ENCODE measurements at regions not wholly inside any gene's neighbourhood (a gene's known extent, or its start where the extent isn't known, plus 50 kb on each side); places are given as distances from the start of the nearest gene placed in this dataset.

DNA sequence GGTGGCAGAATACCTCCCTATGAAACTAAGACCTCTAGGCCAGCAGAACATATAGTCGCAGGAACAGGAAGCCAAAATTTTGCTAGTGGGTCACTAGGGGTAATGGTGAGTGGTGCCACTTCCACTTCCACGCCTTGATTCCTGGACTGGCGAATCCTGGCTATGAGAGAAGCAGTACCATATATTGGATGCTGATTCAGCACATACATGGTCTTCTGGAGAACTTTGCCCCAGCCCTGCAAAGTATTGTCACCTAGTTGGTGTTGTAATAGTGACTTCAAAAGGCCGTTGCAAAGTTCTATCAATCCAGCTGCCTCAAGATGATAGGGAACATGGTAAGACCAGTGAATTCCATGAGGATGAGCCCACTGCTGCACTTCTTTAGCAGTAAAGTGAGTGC is 769.8 kb upstream of the GYPC start:
- TF ChIP-seq, protein P1, sequence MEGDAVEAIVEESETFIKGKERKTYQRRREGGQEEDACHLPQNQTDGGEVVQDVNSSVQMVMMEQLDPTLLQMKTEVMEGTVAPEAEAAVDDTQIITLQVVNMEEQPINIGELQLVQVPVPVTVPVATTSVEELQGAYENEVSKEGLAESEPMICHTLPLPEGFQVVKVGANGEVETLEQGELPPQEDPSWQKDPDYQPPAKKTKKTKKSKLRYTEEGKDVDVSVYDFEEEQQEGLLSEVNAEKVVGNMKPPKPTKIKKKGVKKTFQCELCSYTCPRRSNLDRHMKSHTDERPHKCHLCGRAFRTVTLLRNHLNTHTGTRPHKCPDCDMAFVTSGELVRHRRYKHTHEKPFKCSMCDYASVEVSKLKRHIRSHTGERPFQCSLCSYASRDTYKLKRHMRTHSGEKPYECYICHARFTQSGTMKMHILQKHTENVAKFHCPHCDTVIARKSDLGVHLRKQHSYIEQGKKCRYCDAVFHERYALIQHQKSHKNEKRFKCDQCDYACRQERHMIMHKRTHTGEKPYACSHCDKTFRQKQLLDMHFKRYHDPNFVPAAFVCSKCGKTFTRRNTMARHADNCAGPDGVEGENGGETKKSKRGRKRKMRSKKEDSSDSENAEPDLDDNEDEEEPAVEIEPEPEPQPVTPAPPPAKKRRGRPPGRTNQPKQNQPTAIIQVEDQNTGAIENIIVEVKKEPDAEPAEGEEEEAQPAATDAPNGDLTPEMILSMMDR (IDR thresholded peaks at IDR 0.05), result no peak
- H3K9me3 Mint-ChIP-seq, result peaks cover 59% of the 10 kb centered on the region
- no peaks in the 10 kb centered on the region for H3K4me1 Mint-ChIP-seq (ENCODE audit: low read depth)

DNA sequence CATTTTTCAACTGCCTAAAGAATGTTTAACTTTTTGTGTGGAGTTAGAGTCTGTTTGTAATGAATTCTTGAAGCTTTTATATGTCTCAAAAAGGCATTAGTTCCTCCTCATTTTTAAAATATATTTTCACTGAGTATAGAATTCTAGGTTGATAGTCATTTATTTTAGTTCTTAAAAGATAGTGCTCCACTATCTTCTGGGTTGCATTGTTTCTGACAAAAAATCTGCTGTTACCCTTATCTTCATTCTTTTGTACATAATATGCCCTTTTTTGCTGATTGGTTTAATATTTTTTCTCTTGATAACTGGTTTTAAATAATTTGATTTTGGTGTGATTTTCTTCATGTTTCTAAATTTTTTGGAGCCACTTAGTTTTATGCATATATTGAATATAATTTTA is 754.7 kb upstream of the GYPC start:
- H3K4me1 Mint-ChIP-seq (ENCODE audit: low read depth), result no peaks in the 10 kb centered on the region
- H3K27me3 Mint-ChIP-seq (ENCODE audit: insufficient read depth), result no peaks in the 10 kb centered on the region
- peaks cover 48% of the 10 kb centered on the region for H3K9me3 Mint-ChIP-seq
- TF ChIP-seq, protein P1 (IDR thresholded peaks at IDR 0.05), result no peak
- H3K4me3 Mint-ChIP-seq, result no peak overlapping the region
- H3K36me3 Mint-ChIP-seq (ENCODE audit: low read depth), result no peaks in the 10 kb centered on the region; the same call in 1 of the 2 replicates
- no peak overlapping the region for H3K27ac Mint-ChIP-seq
- no peak for DNase-seq

More for the DNA sequence above, 769.8 kb upstream of the GYPC start:
- no peak for DNase-seq
- Mint-ChIP-seq H3K4me3 (no peak overlapping the region), H3K27me3 (ENCODE audit: insufficient read depth) (no peaks in the 10 kb centered on the region), H3K27ac (no peak overlapping the region), H3K36me3 (ENCODE audit: low read depth) (no peaks in the 10 kb centered on the region)

DNA sequence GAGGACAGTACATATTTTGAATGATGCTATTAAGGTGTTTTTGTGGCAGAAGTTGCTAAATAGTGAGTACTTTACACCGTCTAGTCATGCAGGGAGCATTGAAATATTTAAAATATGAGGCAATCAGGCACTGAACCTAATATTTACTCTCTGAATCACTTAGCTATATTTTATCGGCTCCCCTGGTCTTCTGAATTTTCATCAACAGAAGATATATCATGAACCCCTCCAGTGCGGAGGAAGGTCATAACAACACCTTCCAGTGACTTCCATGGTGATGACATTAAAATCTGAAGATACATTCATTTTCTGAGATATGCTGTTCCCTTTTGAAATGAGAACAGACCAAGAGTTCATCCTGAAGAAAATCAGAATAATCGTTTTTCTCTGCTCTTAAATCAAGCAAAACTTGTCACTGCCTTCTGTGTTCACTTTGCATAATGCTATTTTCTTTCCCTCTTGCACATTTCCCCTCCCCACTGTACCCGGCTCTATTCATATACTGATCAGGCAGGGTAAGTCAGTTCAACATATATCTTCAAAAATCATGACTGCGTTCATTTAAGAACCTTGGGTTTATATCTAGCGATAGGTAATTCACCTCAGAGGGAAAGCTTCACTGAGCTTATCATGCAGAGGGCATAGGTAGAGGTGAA is 729.9 kb upstream of the GYPC start:
- H3K4me3 Mint-ChIP-seq, result no peak overlapping the region
- TF ChIP-seq, protein P1 (IDR thresholded peaks at IDR 0.05), result no peak
- H3K4me1 Mint-ChIP-seq (ENCODE audit: low read depth), result no peaks in the 10 kb centered on the region
- peaks cover 23% of the 10 kb centered on the region for H3K9me3 Mint-ChIP-seq
- no peak overlapping the region for H3K27ac Mint-ChIP-seq
- no peak for DNase-seq
- no peaks in the 10 kb centered on the region for H3K27me3 Mint-ChIP-seq (ENCODE audit: insufficient read depth)
- H3K36me3 Mint-ChIP-seq (ENCODE audit: low read depth), result 0 out of 2 replicates have a peak, but pooled peaks cover 5% of the 10 kb centered on the region

DNA sequence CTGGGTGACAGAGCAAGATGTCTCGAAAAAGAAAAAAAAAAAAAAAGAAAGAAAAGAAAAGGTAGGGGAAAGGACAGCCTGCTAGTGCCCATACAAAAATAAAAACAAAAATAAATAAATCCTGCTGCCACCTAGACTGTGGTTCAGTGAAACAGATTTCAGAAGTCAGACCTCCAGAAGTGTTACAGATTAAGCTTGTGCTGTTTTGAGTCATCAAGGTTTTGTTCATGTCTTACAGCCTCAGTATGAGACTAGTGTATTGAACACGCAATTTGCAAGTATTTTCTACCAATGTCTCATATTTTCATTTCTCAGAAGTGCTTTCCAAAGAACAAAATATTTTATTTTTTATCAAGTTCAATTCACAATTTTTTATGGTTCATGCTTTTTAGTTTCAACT is 720.4 kb upstream of the GYPC start:
- Mint-ChIP-seq H3K27me3 (ENCODE audit: insufficient read depth) (no peaks in the 10 kb centered on the region; the same call in 1 of the 2 replicates), H3K36me3 (ENCODE audit: low read depth) (no peaks in the 10 kb centered on the region; the same call in 1 of the 2 replicates), H3K4me1 (ENCODE audit: low read depth) (no peaks in the 10 kb centered on the region), H3K4me3 (no peak overlapping the region), H3K27ac (no peak overlapping the region), H3K9me3 (peaks cover 34% of the 10 kb centered on the region)
- TF ChIP-seq, protein P1 (IDR thresholded peaks at IDR 0.05), result no peak
- no peak for DNase-seq

DNA sequence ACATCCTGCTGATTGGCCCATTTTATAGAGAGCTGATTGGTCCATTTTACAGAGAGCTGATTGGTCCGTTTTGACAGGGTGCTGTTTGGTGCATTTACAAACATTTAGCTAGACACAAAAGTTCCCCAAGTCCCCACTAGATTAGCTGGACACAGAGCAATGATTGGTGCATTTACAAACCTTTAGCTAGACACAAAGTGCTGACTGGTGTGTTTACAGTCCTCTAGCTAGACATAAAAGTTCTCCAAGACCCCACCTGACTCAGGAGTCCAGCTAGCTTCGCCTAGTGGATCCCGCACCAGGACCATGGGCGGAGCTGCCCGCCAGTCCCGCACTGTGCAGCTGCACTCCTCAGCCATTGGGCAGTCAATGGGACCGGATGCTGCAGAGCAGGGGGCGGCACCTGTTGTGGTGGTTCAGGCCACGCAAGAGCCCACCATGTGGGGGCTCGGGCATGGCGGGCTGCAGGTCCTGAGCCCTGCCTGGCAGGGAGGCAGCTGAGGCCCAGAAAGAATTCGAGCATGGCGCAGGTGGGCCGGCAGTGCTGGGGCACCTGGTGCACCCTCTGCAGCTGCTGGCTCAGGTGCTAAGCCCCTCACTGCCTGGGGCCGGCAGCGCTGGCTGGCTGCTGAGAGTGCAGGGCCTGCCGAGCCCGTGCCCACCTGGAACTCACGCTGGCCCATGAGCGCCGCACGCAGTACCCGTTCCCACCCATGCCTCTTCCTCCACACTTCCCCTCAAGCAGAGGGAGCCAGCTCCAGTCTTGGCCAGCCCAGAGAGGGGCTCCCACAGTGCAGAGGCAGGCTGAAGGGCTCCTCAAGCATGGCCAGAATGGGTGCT is 713.2 kb upstream of the GYPC start:
- Mint-ChIP-seq H3K4me3 (no peak overlapping the region), H3K36me3 (ENCODE audit: low read depth) (peaks cover 5% of the 10 kb centered on the region; the same call in 1 of the 2 replicates), H3K9me3 (peaks cover 46% of the 10 kb centered on the region), H3K27me3 (ENCODE audit: insufficient read depth) (no peaks in the 10 kb centered on the region), H3K27ac (no peak overlapping the region), H3K4me1 (ENCODE audit: low read depth) (no peaks in the 10 kb centered on the region)
- TF ChIP-seq, protein P1 (IDR thresholded peaks at IDR 0.05), result no peak
- no peak for DNase-seq
